ENCODE measurements at regions not wholly inside any gene's neighbourhood (a gene's known extent, or its start where the extent isn't known, plus 50 kb on each side); places are given as distances from the start of the nearest gene placed in this dataset.

DNA sequence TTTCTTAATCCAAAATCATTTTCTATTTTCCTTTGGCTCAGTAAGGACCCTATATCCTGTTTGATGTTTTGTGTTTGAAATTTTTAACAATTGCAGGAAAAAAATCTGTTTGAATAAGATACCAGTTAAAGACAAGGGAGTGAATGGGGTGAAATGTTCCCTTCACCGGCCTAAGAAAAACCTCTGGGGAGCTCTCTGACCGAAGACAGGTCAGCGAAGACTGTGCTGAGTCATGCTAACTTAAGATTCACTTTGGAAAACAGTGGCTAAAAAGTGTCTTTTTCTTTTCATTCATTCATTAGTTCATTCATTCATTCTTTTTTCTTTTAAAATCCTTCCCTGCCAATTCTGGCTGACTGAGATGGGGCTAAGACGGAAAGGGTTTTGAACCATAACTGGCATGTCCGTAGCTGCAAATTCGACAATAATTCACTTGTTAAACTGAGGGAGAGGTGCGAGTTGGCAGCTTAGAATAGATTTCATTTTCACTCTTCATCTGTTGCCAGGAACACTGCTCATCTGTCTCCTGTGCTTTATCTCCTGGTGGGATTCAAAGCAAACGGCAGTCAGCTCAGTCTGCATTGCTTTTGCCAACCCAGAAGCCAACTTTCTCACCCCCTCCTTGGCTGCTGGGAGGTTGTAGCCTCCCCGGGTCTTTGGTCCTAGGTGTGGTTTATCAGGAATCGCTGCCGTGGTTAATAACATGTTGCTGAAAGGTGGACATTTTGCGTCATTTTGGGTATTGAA lies 434.0 kb upstream of the LARGE1 start:
- TF ChIP-seq, protein P1, sequence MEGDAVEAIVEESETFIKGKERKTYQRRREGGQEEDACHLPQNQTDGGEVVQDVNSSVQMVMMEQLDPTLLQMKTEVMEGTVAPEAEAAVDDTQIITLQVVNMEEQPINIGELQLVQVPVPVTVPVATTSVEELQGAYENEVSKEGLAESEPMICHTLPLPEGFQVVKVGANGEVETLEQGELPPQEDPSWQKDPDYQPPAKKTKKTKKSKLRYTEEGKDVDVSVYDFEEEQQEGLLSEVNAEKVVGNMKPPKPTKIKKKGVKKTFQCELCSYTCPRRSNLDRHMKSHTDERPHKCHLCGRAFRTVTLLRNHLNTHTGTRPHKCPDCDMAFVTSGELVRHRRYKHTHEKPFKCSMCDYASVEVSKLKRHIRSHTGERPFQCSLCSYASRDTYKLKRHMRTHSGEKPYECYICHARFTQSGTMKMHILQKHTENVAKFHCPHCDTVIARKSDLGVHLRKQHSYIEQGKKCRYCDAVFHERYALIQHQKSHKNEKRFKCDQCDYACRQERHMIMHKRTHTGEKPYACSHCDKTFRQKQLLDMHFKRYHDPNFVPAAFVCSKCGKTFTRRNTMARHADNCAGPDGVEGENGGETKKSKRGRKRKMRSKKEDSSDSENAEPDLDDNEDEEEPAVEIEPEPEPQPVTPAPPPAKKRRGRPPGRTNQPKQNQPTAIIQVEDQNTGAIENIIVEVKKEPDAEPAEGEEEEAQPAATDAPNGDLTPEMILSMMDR (IDR thresholded peaks at IDR 0.05), result no peak
- no peak for TF ChIP-seq EZH2 (IDR thresholded peaks at IDR 0.05; ENCODE audit: borderline replicate concordance, insufficient read depth, low read depth, low read length, poor library complexity, severe bottlenecking)

Data from B cell (primary cell).